ENCODE measurements at regions not wholly inside any gene's neighbourhood (a gene's known extent, or its start where the extent isn't known, plus 50 kb on each side); places are given as distances from the start of the nearest gene placed in this dataset.

- Histone ChIP-seq H3K4me1 (ENCODE audit: insufficient read depth) (no peaks in the 10 kb centered on the region), H3K27me3 (no peaks in the 10 kb centered on the region), H3K36me3 (no peaks in the 10 kb centered on the region), H3K4me3 (no peak overlapping the region), H3K27ac (no peak overlapping the region), H3K9me3 (no peaks in the 10 kb centered on the region)
- WGBS, 3 donors, result 82 to 95% (median 92%) methylated on average over 1 of the region's 1 CpG
- DNase-seq, result no peak
- TF ChIP-seq EP300 (IDR thresholded peaks at IDR 0.05) (no peak), POLR2A (IDR thresholded peaks at IDR 0.05) (no peak), CTCF (IDR thresholded peaks at IDR 0.05) (no peak)
- intact Hi-C loops (cut with DNase I), result no loop called here
Measured at GRCh38 chr17:71375948-71376347, 744.9 kb upstream of the SOX9 start.

GRCh38 chr17:71376933-71377332 is 743.9 kb upstream of the SOX9 start:
- no peak for DNase-seq
- no peak overlapping the region for H3K4me3 ChIP-seq
- H3K27ac ChIP-seq, result no peak overlapping the region
- no peak for TF ChIP-seq POLR2A (IDR thresholded peaks at IDR 0.05)
- H3K36me3 ChIP-seq, result no peaks in the 10 kb centered on the region
- no peaks in the 10 kb centered on the region for H3K27me3 ChIP-seq
- H3K4me1 ChIP-seq (ENCODE audit: insufficient read depth), result no peaks in the 10 kb centered on the region
- 56 to 62% (median 56%) methylated on average over 6 of the region's 6 CpGs for WGBS, 3 donors
- H3K9me3 ChIP-seq, result no peaks in the 10 kb centered on the region
- intact Hi-C loops (cut with DNase I), result no loop called here

GRCh38 chr17:71378036-71378435 is 742.8 kb upstream of the SOX9 start:
- WGBS, 3 donors, result 72 to 76% (median 74%) methylated on average over 9 of the region's 9 CpGs
- Histone ChIP-seq H3K36me3 (no peaks in the 10 kb centered on the region), H3K4me3 (no peak overlapping the region), H3K27me3 (no peaks in the 10 kb centered on the region), H3K9me3 (no peaks in the 10 kb centered on the region), H3K4me1 (ENCODE audit: insufficient read depth) (no peaks in the 10 kb centered on the region), H3K27ac (no peak overlapping the region)
- TF ChIP-seq CTCF (IDR thresholded peaks at IDR 0.05), result no peak
- no peak for TF ChIP-seq POLR2A (IDR thresholded peaks at IDR 0.05)
- TF ChIP-seq EP300 (IDR thresholded peaks at IDR 0.05), result no peak
- intact Hi-C loops (cut with DNase I), result no loop called here
- no peak for DNase-seq

GRCh38 chr17:71378741-71379140 is 742.1 kb upstream of the SOX9 start:
- 53 to 70% (median 64%) methylated on average over 3 of the region's 3 CpGs for WGBS, 3 donors
- H3K36me3 ChIP-seq, result no peaks in the 10 kb centered on the region
- DNase-seq, result no peak
- H3K4me1 ChIP-seq (ENCODE audit: insufficient read depth), result no peaks in the 10 kb centered on the region
- no peak overlapping the region for H3K27ac ChIP-seq
- no peaks in the 10 kb centered on the region for H3K27me3 ChIP-seq
- no peaks in the 10 kb centered on the region for H3K9me3 ChIP-seq
- TF ChIP-seq EP300 (IDR thresholded peaks at IDR 0.05) (no peak), CTCF (IDR thresholded peaks at IDR 0.05) (no peak)
- H3K4me3 ChIP-seq, result no peak overlapping the region
- intact Hi-C loops (cut with DNase I), result no loop called here

GRCh38 chr17:71379512-71379911 is 741.3 kb upstream of the SOX9 start:
- Histone ChIP-seq H3K36me3 (no peaks in the 10 kb centered on the region), H3K4me3 (no peak overlapping the region), H3K9me3 (no peaks in the 10 kb centered on the region), H3K27me3 (no peaks in the 10 kb centered on the region), H3K27ac (no peak overlapping the region), H3K4me1 (ENCODE audit: insufficient read depth) (no peaks in the 10 kb centered on the region)
- no peak for DNase-seq
- intact Hi-C loops (cut with DNase I), result no loop called here
- no peak for TF ChIP-seq EP300 (IDR thresholded peaks at IDR 0.05)
- TF ChIP-seq CTCF (IDR thresholded peaks at IDR 0.05), result no peak
- no peak for TF ChIP-seq POLR2A (IDR thresholded peaks at IDR 0.05)

Data from ovary (tissue), 7 donors.